T-cell (primary cell): ENCODE measurements at regions not wholly inside any gene's neighbourhood (a gene's known extent, or its start where the extent isn't known, plus 50 kb on each side); places are given as distances from the start of the nearest gene placed in this dataset.

Experiments used
- ATAC-seq, 4 experiments: fragments of 200-7000 bp in 3 of 4; fragments of 150-1000 bp in 1 of 4; cut with Tn5 transposase; replicated peaks in 1 of 4; 1 replicate in 3 of 4; 2 replicates in 1 of 4; pipeline ENCODE4 v1.10.0; 2021; ENCODE audit warnings: moderate library complexity in 3 of 4, mild to moderate bottlenecking in 2 of 4, moderate number of reproducible peaks in 1 of 4
- CTCF ChIA-PET, 2 donors: fragments of 300-600 bp; sonication (Branson Sonifier 250); formaldehyde crosslinking; loops; one replicate each; lab custom pipeline; 2022; ENCODE audit warnings: antibody characterized with exemption in 2 of 2; lab: Charles Lee
- POLR2A ChIA-PET, 2 donors: fragments of 300-600 bp; sonication (Branson Sonifier 250); formaldehyde crosslinking; loops; one replicate each; lab custom pipeline; 2022; ENCODE audit warnings: antibody characterized with exemption in 2 of 2; lab: Charles Lee
- DNase-seq, 35 experiments: peaks; one replicate each; pipeline versions ENCODE4 v3.0.0 to v3.0.0-alpha.2; 2013 to 2023
- H3K27ac ChIP-seq: one replicate; pipeline ENCODE4 v1.5.1; 2013; ENCODE audit warnings: low read length
- H3K27me3 ChIP-seq, 2 experiments: replicated peaks in 1 of 2; 1 replicate in 1 of 2; 2 replicates in 1 of 2; pipeline versions ENCODE4 v1.6.1 to v1.7.0; 2013; ENCODE audit warnings: low read length in 1 of 2, mixed read lengths in 1 of 2; ENCODE audit not compliant: control insufficient read depth in 2 of 2, insufficient read depth in 2 of 2; ENCODE audit errors: extremely low read depth in 1 of 2
- H3K36me3 ChIP-seq, 2 donors: 1 replicate in 1 of 2; 2 replicates in 1 of 2; pipeline versions ENCODE4 v1.6.1 to v1.7.0; 2013; ENCODE audit warnings: low read length in 1 of 2; ENCODE audit not compliant: control insufficient read depth in 2 of 2, insufficient read depth in 1 of 2; ENCODE audit errors: extremely low read depth in 1 of 2
- H3K4me1 ChIP-seq, 2 experiments: 1 replicate in 1 of 2; 2 replicates in 1 of 2; pipeline versions ENCODE4 v1.6.1 to v1.7.0; 2013; ENCODE audit warnings: low read length in 2 of 2, mixed read lengths in 1 of 2; ENCODE audit not compliant: insufficient read depth in 2 of 2, control insufficient read depth in 1 of 2; ENCODE audit errors: extremely low read depth in 1 of 2
- H3K4me3 ChIP-seq, 2 donors: 1 replicate in 1 of 2; 2 replicates in 1 of 2; pipeline versions ENCODE4 v1.5.1 to v1.7.0; 2013; ENCODE audit warnings: mild to moderate bottlenecking in 2 of 2, low read length in 1 of 2, moderate library complexity in 1 of 2; ENCODE audit not compliant: control insufficient read depth in 1 of 2; ENCODE audit errors: extremely low read depth in 1 of 2
- H3K9me3 ChIP-seq: 2 replicates; pipeline ENCODE4 v1.7.0; 2013
- H3K27ac Mint-ChIP-seq, 2 donors: one replicate each; pipeline ENCODE4 v1.8.0; 2020 to 2021; ENCODE audit warnings: mild to moderate bottlenecking in 2 of 2, mixed read lengths in 2 of 2
- H3K27me3 Mint-ChIP-seq, 2 donors: one replicate each; pipeline ENCODE4 v1.8.0; 2021 to 2022; ENCODE audit warnings: mixed read lengths in 2 of 2
- H3K36me3 Mint-ChIP-seq: one replicate; pipeline ENCODE4 v1.8.0; 2021; ENCODE audit warnings: mixed read lengths
- H3K4me1 Mint-ChIP-seq, 3 donors: one replicate each; pipeline ENCODE4 v1.8.0; 2020 to 2022; ENCODE audit warnings: mixed read lengths in 3 of 3, mild to moderate bottlenecking in 1 of 3
- H3K4me3 Mint-ChIP-seq, 3 donors: one replicate each; pipeline ENCODE4 v1.8.0; 2020 to 2022; ENCODE audit warnings: mild to moderate bottlenecking in 3 of 3, mixed read lengths in 3 of 3, moderate library complexity in 3 of 3
- H3K9me3 Mint-ChIP-seq, 3 donors: one replicate each; pipeline ENCODE4 v1.8.0; 2020 to 2022; ENCODE audit warnings: mixed read lengths in 3 of 3
- WGBS: methylation state at CpG from one replicate; pipeline ENCODE4 v1.1.5; 2013; ENCODE audit warnings: missing lambda C conversion rate; ENCODE audit not compliant: insufficient coverage; 5-methylcytosine and 5-hydroxymethylcytosine counted together

- no peaks in the 10 kb centered on the region for H3K4me1 Mint-ChIP-seq
- ChIA-PET POLR2A (no interaction called here), CTCF (no interaction called here)
- H3K27ac Mint-ChIP-seq, result no peak overlapping the region
- H3K27me3 Mint-ChIP-seq, result peaks cover 0 to 27% of the 10 kb centered on the region in 2 donors
- DNase-seq, result no peak
- H3K36me3 ChIP-seq, result no peaks in the 10 kb centered on the region
- no peaks in the 10 kb centered on the region for H3K36me3 Mint-ChIP-seq
- H3K4me3 ChIP-seq, result no peak overlapping the region
- H3K27ac ChIP-seq, result no peak overlapping the region
- H3K4me1 ChIP-seq, result no peaks in the 10 kb centered on the region
- no peaks in the 10 kb centered on the region for H3K9me3 Mint-ChIP-seq
- H3K9me3 ChIP-seq, result no peaks in the 10 kb centered on the region
- 41% methylated on average over 4 of the region's 4 CpGs for WGBS
- ATAC-seq, result no peak
- no peaks in the 10 kb centered on the region for H3K27me3 ChIP-seq
- H3K4me3 Mint-ChIP-seq, result no peak overlapping the region
These were observed 92.0 kb downstream of the RWDD3 start for GRCh38 chr1:95326023-95326422.

GRCh38 chr1:95332754-95333153 lies 98.7 kb downstream of the RWDD3 start:
- ATAC-seq (no peak), DNase-seq (no peak)
- no peak overlapping the region for H3K27ac Mint-ChIP-seq
- no peaks in the 10 kb centered on the region for H3K36me3 ChIP-seq
- no peak overlapping the region for H3K4me3 ChIP-seq
- no peaks in the 10 kb centered on the region for H3K4me1 Mint-ChIP-seq
- WGBS, result 80% methylated on average over 1 of the region's 1 CpG
- H3K36me3 Mint-ChIP-seq, result no peaks in the 10 kb centered on the region
- peaks cover 0 to 5% (median 0%) of the 10 kb centered on the region in 3 donors for H3K9me3 Mint-ChIP-seq
- peaks cover 0 to 3% of the 10 kb centered on the region in 2 donors for H3K27me3 Mint-ChIP-seq
- no peak overlapping the region for H3K27ac ChIP-seq
- no peaks in the 10 kb centered on the region for H3K4me1 ChIP-seq
- H3K4me3 Mint-ChIP-seq, result no peak overlapping the region
- H3K9me3 ChIP-seq, result no peaks in the 10 kb centered on the region
- CTCF ChIA-PET, result no interaction called here
- peaks cover 0 to 2% of the 10 kb centered on the region in 2 experiments for H3K27me3 ChIP-seq
- POLR2A ChIA-PET, result no interaction called here

- H3K27ac Mint-ChIP-seq, result no peak overlapping the region
- CTCF ChIA-PET, result no interaction called here
- H3K4me3 Mint-ChIP-seq, result no peak overlapping the region
- 92% methylated on average over 5 of the region's 9 CpGs for WGBS
- Histone ChIP-seq H3K27ac (no peak overlapping the region), H3K27me3 (no peaks in the 10 kb centered on the region), H3K4me1 (no peaks in the 10 kb centered on the region), H3K9me3 (no peaks in the 10 kb centered on the region), H3K36me3 (no peaks in the 10 kb centered on the region), H3K4me3 (no peak overlapping the region)
- no peaks in the 10 kb centered on the region for H3K4me1 Mint-ChIP-seq
- H3K36me3 Mint-ChIP-seq, result no peaks in the 10 kb centered on the region
- H3K27me3 Mint-ChIP-seq, result peaks cover 0 to 9% of the 10 kb centered on the region in 2 donors
- H3K9me3 Mint-ChIP-seq, result peaks cover 0 to 7% (median 0%) of the 10 kb centered on the region in 3 donors
- ATAC-seq (no peak), DNase-seq (no peak)
- POLR2A ChIA-PET, result no interaction called here
These were observed 105.4 kb downstream of the RWDD3 start for GRCh38 chr1:95339377-95339776.

- POLR2A ChIA-PET, result no interaction called here
These were observed 106.1 kb downstream of the RWDD3 start for GRCh38 chr1:95340061-95340460.

GRCh38 chr1:95352767-95353166 lies 118.8 kb downstream of the RWDD3 start:
- Mint-ChIP-seq H3K4me3 (no peak overlapping the region), H3K27me3 (peaks cover 2 to 7% of the 10 kb centered on the region in 2 donors), H3K9me3 (no peaks in the 10 kb centered on the region), H3K27ac (no peak overlapping the region), H3K4me1 (no peaks in the 10 kb centered on the region), H3K36me3 (no peaks in the 10 kb centered on the region)
- ChIA-PET CTCF (no interaction called here), POLR2A (no interaction called here)
- Histone ChIP-seq H3K9me3 (no peaks in the 10 kb centered on the region), H3K4me3 (no peak overlapping the region), H3K4me1 (no peaks in the 10 kb centered on the region), H3K36me3 (no peaks in the 10 kb centered on the region), H3K27ac (no peak overlapping the region), H3K27me3 (peaks cover 0 to 3% of the 10 kb centered on the region in 2 experiments)
- 17% methylated on average over 1 of the region's 2 CpGs for WGBS
- ATAC-seq (no peak), DNase-seq (no peak)

More at GRCh38 chr1:95340061-95340460, 106.1 kb downstream of the RWDD3 start:
- ATAC-seq, result no peak
- CTCF ChIA-PET, result no interaction called here
- no CpG with 5 or more reads among the region's 2 CpGs for WGBS
- Histone ChIP-seq H3K36me3 (no peaks in the 10 kb centered on the region), H3K9me3 (no peaks in the 10 kb centered on the region), H3K27me3 (no peaks in the 10 kb centered on the region), H3K27ac (no peak overlapping the region), H3K4me3 (no peak overlapping the region), H3K4me1 (no peaks in the 10 kb centered on the region)
- no peak overlapping the region for H3K4me3 Mint-ChIP-seq
- H3K36me3 Mint-ChIP-seq, result no peaks in the 10 kb centered on the region
- peaks cover 2 to 9% of the 10 kb centered on the region in 2 donors for H3K27me3 Mint-ChIP-seq
- no peaks in the 10 kb centered on the region for H3K4me1 Mint-ChIP-seq
- DNase-seq, result no peak
- H3K9me3 Mint-ChIP-seq, result peaks cover 0 to 7% (median 0%) of the 10 kb centered on the region in 3 donors
- H3K27ac Mint-ChIP-seq, result no peak overlapping the region

- POLR2A ChIA-PET, result no interaction called here
- DNase-seq, result no peak
- H3K4me3 ChIP-seq, result no peak overlapping the region
- Mint-ChIP-seq H3K4me3 (no peak overlapping the region), H3K36me3 (no peaks in the 10 kb centered on the region), H3K27me3 (peaks cover 2 to 7% of the 10 kb centered on the region in 2 donors), H3K4me1 (no peaks in the 10 kb centered on the region), H3K9me3 (no peaks in the 10 kb centered on the region), H3K27ac (no peak overlapping the region)
- ATAC-seq, result no peak
- H3K4me1 ChIP-seq, result no peaks in the 10 kb centered on the region
- WGBS, result no CpG with 5 or more reads among the region's 3 CpGs
- CTCF ChIA-PET, result no interaction called here
- no peaks in the 10 kb centered on the region for H3K36me3 ChIP-seq
- no peak overlapping the region for H3K27ac ChIP-seq
- H3K27me3 ChIP-seq, result peaks cover 0 to 3% of the 10 kb centered on the region in 2 experiments
- H3K9me3 ChIP-seq, result no peaks in the 10 kb centered on the region
These were observed 119.2 kb downstream of the RWDD3 start for GRCh38 chr1:95353194-95353593.

GRCh38 chr1:95364546-95364945 lies 130.5 kb downstream of the RWDD3 start:
- no peaks in the 10 kb centered on the region for H3K27me3 ChIP-seq
- no peak overlapping the region for H3K4me3 ChIP-seq
- H3K9me3 Mint-ChIP-seq, result peaks cover 3 to 7% (median 5%) of the 10 kb centered on the region in 3 donors
- ChIA-PET POLR2A (no interaction called here), CTCF (no interaction called here)
- no peak overlapping the region for H3K27ac ChIP-seq
- ATAC-seq (no peak), DNase-seq (no peak)
- peaks cover 4 to 20% of the 10 kb centered on the region in 2 donors for H3K27me3 Mint-ChIP-seq
- no peaks in the 10 kb centered on the region for H3K4me1 Mint-ChIP-seq
- no CpG with 5 or more reads among the region's 1 CpG for WGBS
- no peaks in the 10 kb centered on the region for H3K4me1 ChIP-seq
- H3K36me3 Mint-ChIP-seq, result no peaks in the 10 kb centered on the region
- H3K27ac Mint-ChIP-seq, result no peak overlapping the region
- H3K4me3 Mint-ChIP-seq, result no peak overlapping the region
- H3K36me3 ChIP-seq, result no peaks in the 10 kb centered on the region
- H3K9me3 ChIP-seq, result no peaks in the 10 kb centered on the region
